ENCODE measurements at regions not wholly inside any gene's neighbourhood (a gene's known extent, or its start where the extent isn't known, plus 50 kb on each side); places are given as distances from the start of the nearest gene placed in this dataset.
A peak's percentile ranks its signal among the peaks of the same experiment; 100 is the strongest.

DNA sequence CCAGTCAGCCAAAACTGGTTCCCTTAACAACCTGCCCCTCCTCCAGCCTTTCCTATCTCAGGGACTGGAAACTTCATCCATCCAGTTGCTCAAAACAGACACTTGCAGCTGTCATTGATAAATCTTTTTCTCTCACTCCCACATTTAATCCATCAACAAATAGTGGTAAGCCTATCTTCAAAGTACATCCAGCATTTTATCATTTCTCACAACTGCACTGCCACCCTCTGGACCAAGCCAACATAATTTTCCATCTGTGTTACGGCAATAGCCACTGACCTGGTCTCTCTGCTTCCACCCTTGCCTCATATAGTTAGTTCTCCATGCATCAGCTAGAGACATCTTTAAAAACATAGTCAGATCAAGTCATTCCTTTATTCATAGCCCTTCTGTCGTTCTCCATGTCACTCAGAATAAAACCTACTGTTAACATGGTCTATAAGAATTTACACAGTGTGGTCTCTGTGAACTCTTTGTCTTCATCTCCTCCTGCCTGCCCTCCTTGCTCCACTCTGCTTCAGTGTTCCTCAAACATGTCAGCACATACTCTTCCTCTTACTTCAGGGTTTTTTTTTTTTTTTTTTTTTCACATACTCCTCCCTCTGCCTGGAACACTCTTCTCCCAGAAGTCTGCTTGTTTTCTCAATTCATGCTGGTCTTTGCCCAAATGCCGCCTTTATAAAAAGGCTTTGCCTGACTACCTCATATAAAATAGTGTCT lies 102.5 kb upstream of the COL6A5 start:
- DNase-seq (ENCODE audit: low read depth, low spot score) (no peak), ATAC-seq (peak; percentile 72), FAIRE-seq (peak; percentile 89)
- Histone ChIP-seq H3K4me3 (no peak overlapping the region), H3K4me1 (ENCODE audit: control insufficient read depth, insufficient read depth, low read length) (no peaks in the 10 kb centered on the region), H3K27me3 (replicated peaks in 1 of 2; ENCODE audit: control insufficient read depth in 2 of 2, insufficient read depth in 2 of 2, low read length in 1 of 2) (no peaks in the 10 kb centered on the region), H3K36me3 (ENCODE audit: control insufficient read depth in 2 of 2, insufficient read depth in 2 of 2, low read length in 1 of 2) (no peaks in the 10 kb centered on the region), H4K20me1 (ENCODE audit: control insufficient read depth, insufficient read depth) (no peaks in the 10 kb centered on the region), H3K27ac (ENCODE audit: control insufficient read depth, insufficient read depth) (no peak overlapping the region), H3K9me3 (replicated peaks; ENCODE audit: control insufficient read depth, insufficient read depth, low read length) (no peaks in the 10 kb centered on the region), H3K9ac (ENCODE audit: control insufficient read depth, insufficient read depth, low read length) (no peak overlapping the region), H3K79me2 (ENCODE audit: control insufficient read depth, insufficient read depth, low read length) (no peaks in the 10 kb centered on the region), H3K4me2 (ENCODE audit: control insufficient read depth, insufficient read depth) (no peak overlapping the region), H2AFZ (ENCODE audit: control insufficient read depth, low read depth, low read length) (no peak overlapping the region)
- CTCF ChIA-PET: no interaction called here
- TF ChIP-seq NFYB (IDR thresholded peaks at IDR 0.05; ENCODE audit: insufficient read depth, low read depth, low read length): no peak
- TF ChIP-seq, protein P1, sequence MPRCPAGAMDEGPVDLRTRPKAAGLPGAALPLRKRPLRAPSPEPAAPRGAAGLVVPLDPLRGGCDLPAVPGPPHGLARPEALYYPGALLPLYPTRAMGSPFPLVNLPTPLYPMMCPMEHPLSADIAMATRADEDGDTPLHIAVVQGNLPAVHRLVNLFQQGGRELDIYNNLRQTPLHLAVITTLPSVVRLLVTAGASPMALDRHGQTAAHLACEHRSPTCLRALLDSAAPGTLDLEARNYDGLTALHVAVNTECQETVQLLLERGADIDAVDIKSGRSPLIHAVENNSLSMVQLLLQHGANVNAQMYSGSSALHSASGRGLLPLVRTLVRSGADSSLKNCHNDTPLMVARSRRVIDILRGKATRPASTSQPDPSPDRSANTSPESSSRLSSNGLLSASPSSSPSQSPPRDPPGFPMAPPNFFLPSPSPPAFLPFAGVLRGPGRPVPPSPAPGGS (IDR thresholded peaks at IDR 0.05; ENCODE audit: borderline replicate concordance, insufficient read depth, low read depth, low read length, poor library complexity, severe bottlenecking): no peak
- no peak for TF ChIP-seq BACH1 (IDR thresholded peaks at IDR 0.05; ENCODE audit: borderline replicate concordance)
- TF ChIP-seq CHD2 (IDR thresholded peaks at IDR 0.05; ENCODE audit: borderline replicate concordance, low read depth, low read length): no peak
- peak; percentile 76 for TF ChIP-seq SMC3 (IDR thresholded peaks at IDR 0.05; ENCODE audit: borderline replicate concordance, low read length)
- TF ChIP-seq, protein P2, sequence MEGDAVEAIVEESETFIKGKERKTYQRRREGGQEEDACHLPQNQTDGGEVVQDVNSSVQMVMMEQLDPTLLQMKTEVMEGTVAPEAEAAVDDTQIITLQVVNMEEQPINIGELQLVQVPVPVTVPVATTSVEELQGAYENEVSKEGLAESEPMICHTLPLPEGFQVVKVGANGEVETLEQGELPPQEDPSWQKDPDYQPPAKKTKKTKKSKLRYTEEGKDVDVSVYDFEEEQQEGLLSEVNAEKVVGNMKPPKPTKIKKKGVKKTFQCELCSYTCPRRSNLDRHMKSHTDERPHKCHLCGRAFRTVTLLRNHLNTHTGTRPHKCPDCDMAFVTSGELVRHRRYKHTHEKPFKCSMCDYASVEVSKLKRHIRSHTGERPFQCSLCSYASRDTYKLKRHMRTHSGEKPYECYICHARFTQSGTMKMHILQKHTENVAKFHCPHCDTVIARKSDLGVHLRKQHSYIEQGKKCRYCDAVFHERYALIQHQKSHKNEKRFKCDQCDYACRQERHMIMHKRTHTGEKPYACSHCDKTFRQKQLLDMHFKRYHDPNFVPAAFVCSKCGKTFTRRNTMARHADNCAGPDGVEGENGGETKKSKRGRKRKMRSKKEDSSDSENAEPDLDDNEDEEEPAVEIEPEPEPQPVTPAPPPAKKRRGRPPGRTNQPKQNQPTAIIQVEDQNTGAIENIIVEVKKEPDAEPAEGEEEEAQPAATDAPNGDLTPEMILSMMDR (IDR thresholded peaks at IDR 0.05 in 2 of 3, conservative IDR thresholded peaks at IDR 0.05 in 1 of 3; ENCODE audit: control insufficient read depth in 2 of 3, extremely low read depth in 1 of 3, insufficient read depth in 1 of 3, low read depth in 3 of 3, low read length in 3 of 3): peak; percentile 12 to 52 (median 41); a peak in 4 of 6 replicates
- TF ChIP-seq ZZZ3 (IDR thresholded peaks at IDR 0.05; ENCODE audit: control insufficient read depth, insufficient read length, low read depth): no peak
- TF ChIP-seq RAD21 (IDR thresholded peaks at IDR 0.05; ENCODE audit: insufficient read depth, low read depth, low read length): peak; percentile 38
- no peak for TF ChIP-seq CBX3 (IDR thresholded peaks at IDR 0.05; ENCODE audit: borderline replicate concordance, low read depth)
- in situ Hi-C loops (cut with MboI) (loop anchor here (10.0 kb wide), 1 partner anchor 98 kb away; no protein-coding TSS in a partner anchor), intact Hi-C loops (cut with micrococcal nuclease; ENCODE audit: unreplicated experiment) (loop anchor here (5.0 kb wide), 1 partner anchor 86 kb away; no protein-coding TSS in a partner anchor)
- no TSS peak for BruUV-seq (replicated peaks)
- SMC1A ChIA-PET (ENCODE audit: uncharacterized antibody, unreplicated experiment): no interaction called here
- whole genome bisulfite sequencing (ENCODE audit: insufficient coverage, insufficient replicate concordance, low lambda C conversion rate, missing lambda C conversion rate): 31% methylated on average over 3 of the region's 3 CpGs
- POLR2A ChIA-PET: no interaction called here
- RAD21 ChIA-PET (ENCODE audit: unreplicated experiment): interaction anchor here (1.5 kb wide), 1 partner anchor 63 kb away, joined by 4 read pairs; no protein-coding TSS in a partner anchor

All from GM12878 (cell line).